ENCODE measurements at regions not wholly inside any gene's neighbourhood (a gene's known extent, or its start where the extent isn't known, plus 50 kb on each side); places are given as distances from the start of the nearest gene placed in this dataset.
"Not testable (repeated sequence)": the region's sequence is repeated elsewhere in the genome, so short reads cannot be mapped to it uniquely, and the experiment has no call there.

GRCh38 chr7:119065966-119066365 lies 841.5 kb downstream of the ANKRD7 start:
- TF ChIP-seq, protein P1, sequence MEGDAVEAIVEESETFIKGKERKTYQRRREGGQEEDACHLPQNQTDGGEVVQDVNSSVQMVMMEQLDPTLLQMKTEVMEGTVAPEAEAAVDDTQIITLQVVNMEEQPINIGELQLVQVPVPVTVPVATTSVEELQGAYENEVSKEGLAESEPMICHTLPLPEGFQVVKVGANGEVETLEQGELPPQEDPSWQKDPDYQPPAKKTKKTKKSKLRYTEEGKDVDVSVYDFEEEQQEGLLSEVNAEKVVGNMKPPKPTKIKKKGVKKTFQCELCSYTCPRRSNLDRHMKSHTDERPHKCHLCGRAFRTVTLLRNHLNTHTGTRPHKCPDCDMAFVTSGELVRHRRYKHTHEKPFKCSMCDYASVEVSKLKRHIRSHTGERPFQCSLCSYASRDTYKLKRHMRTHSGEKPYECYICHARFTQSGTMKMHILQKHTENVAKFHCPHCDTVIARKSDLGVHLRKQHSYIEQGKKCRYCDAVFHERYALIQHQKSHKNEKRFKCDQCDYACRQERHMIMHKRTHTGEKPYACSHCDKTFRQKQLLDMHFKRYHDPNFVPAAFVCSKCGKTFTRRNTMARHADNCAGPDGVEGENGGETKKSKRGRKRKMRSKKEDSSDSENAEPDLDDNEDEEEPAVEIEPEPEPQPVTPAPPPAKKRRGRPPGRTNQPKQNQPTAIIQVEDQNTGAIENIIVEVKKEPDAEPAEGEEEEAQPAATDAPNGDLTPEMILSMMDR (IDR thresholded peaks at IDR 0.05; ENCODE audit: extremely low read depth, missing control alignments), result no peak
- no peak for DNase-seq (ENCODE audit: low spot score)

- TF ChIP-seq, protein P1 (IDR thresholded peaks at IDR 0.05; ENCODE audit: extremely low read depth, missing control alignments), result no peak
- no peak for DNase-seq (ENCODE audit: low spot score)
Observed at GRCh38 chr7:119086026-119086425, 861.5 kb downstream of the ANKRD7 start.

DNA sequence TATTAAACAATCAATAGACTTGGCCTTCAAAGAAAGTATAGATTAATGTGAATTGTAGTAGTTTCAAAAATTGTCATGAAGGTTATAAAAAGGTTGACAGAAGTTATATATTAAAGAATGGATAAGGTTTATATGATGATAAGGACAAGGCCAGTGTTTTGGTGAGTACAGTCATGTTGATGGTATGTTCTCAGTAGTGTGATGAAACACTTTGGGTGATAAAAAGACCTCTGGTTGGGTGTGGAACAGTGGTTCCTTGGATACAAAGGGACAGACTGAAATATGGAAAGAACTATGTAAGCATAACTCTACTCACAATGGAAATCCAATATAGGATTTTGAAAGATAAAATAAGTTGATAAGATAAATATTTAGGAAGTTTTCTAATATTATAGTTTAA lies 866.3 kb downstream of the ANKRD7 start:
- no peak for DNase-seq (ENCODE audit: low spot score)
- TF ChIP-seq, protein P1 (IDR thresholded peaks at IDR 0.05; ENCODE audit: extremely low read depth, missing control alignments), result no peak

GRCh38 chr7:119096683-119097082 lies 872.2 kb downstream of the ANKRD7 start:
- TF ChIP-seq, protein P1 (IDR thresholded peaks at IDR 0.05; ENCODE audit: extremely low read depth, missing control alignments), result no peak
- no peak for DNase-seq (ENCODE audit: low spot score)

GRCh38 chr7:119100611-119101258 lies 876.2 kb downstream of the ANKRD7 start:
- not testable (repeated sequence) for DNase-seq (ENCODE audit: low spot score)

- TF ChIP-seq, protein P1 (IDR thresholded peaks at IDR 0.05; ENCODE audit: extremely low read depth, missing control alignments), result no peak
Observed at GRCh38 chr7:119102291-119102690, 877.8 kb downstream of the ANKRD7 start.

GRCh38 chr7:119105381-119105780 lies 880.9 kb downstream of the ANKRD7 start:
- no peak for DNase-seq (ENCODE audit: low spot score)
- TF ChIP-seq, protein P1 (IDR thresholded peaks at IDR 0.05; ENCODE audit: extremely low read depth, missing control alignments), result no peak

More at GRCh38 chr7:119102291-119102690, 877.8 kb downstream of the ANKRD7 start:
- DNase-seq (ENCODE audit: low spot score), result no peak

- TF ChIP-seq, protein P1 (IDR thresholded peaks at IDR 0.05; ENCODE audit: extremely low read depth, missing control alignments), result no peak
- no peak for DNase-seq (ENCODE audit: low spot score)
Observed at GRCh38 chr7:119123326-119123725, 898.8 kb downstream of the ANKRD7 start.
